IMR-90 (cell line): ENCODE measurements at regions not wholly inside any gene's neighbourhood (a gene's known extent, or its start where the extent isn't known, plus 50 kb on each side); places are given as distances from the start of the nearest gene placed in this dataset.

Experiments used
- ATAC-seq: fragments of 200-7000 bp; cut with Tn5 transposase; 2 replicates; pipeline ENCODE4 v1.9.1; 2020; ENCODE audit warnings: low read depth, mild to moderate bottlenecking, moderate library complexity
- BruUV-seq: library from RNA; stranded (reverse); fragments of 400-500 nt; replicated peaks from 2 replicates; lab custom pipeline; 2021; lab: Mats Ljungman, UMichigan
- CTCF ChIA-PET: fragments of 300-600 bp; formaldehyde crosslinking; extraction: SDS; loops from one replicate; lab custom pipeline; 2021; ENCODE audit warnings: antibody characterized with exemption; lab: Yijun Ruan, JAX
- POLR2A ChIA-PET: fragments of 300-600 bp; sonication (Branson Sonifier 250); formaldehyde crosslinking; loops from one replicate; lab custom pipeline; 2022; ENCODE audit warnings: antibody characterized with exemption; ENCODE audit not compliant: unreplicated experiment; lab: Charles Lee
- DNase-seq: peaks from one replicate; pipeline ENCODE4 v3.0.0; 2013
- H2AFZ ChIP-seq: replicated peaks from 2 replicates; pipeline ENCODE3; 2013; ENCODE audit warnings: low read length, mild to moderate bottlenecking; ENCODE audit not compliant: poor library complexity
- H2AK5ac ChIP-seq: 2 replicates; pipeline ENCODE4 v1.6.1; 2013; ENCODE audit warnings: low read depth, low read length, inconsistent platforms
- H2AK9ac ChIP-seq: replicated peaks from 2 replicates; pipeline ENCODE3; 2013; ENCODE audit warnings: mild to moderate bottlenecking, low read depth, low read length, moderate library complexity; ENCODE audit not compliant: poor library complexity
- H2BK120ac ChIP-seq: 2 replicates; pipeline ENCODE4 v1.6.1; 2013; ENCODE audit warnings: low read depth, low read length, inconsistent platforms
- H2BK15ac ChIP-seq: 3 replicates; pipeline ENCODE4 v1.6.1; 2013; ENCODE audit warnings: low read depth, low read length, inconsistent platforms
- H2BK20ac ChIP-seq: 2 replicates; pipeline ENCODE4 v1.6.1; 2013; ENCODE audit warnings: low read depth, mild to moderate bottlenecking, inconsistent platforms, low read length, moderate library complexity
- H2BK5ac ChIP-seq: 2 replicates; pipeline ENCODE4 v1.6.1; 2013; ENCODE audit warnings: mild to moderate bottlenecking, low read depth, low read length, inconsistent platforms; ENCODE audit not compliant: poor library complexity, severe bottlenecking
- H3K14ac ChIP-seq: replicated peaks from 2 replicates; pipeline ENCODE4 v1.6.1; 2013; ENCODE audit warnings: low read depth, low read length, inconsistent platforms
- H3K18ac ChIP-seq: 2 replicates; pipeline ENCODE4 v1.6.1; 2013; ENCODE audit warnings: low read depth, low read length, control low read depth
- H3K23ac ChIP-seq: 2 replicates; pipeline ENCODE4 v1.6.1; 2013; ENCODE audit warnings: low read depth, low read length, inconsistent platforms
- H3K27ac ChIP-seq: 2 replicates; pipeline ENCODE4 v1.5.1; 2013; ENCODE audit warnings: mild to moderate bottlenecking, control low read depth, low read length; ENCODE audit not compliant: insufficient read depth
- H3K27me3 ChIP-seq: 2 replicates; pipeline ENCODE4 v1.6.1; 2013; ENCODE audit warnings: low read length; ENCODE audit not compliant: control insufficient read depth, insufficient read depth
- H3K36me3 ChIP-seq: 2 replicates; pipeline ENCODE4 v1.6.1; 2013; ENCODE audit warnings: low read length, mixed read lengths; ENCODE audit not compliant: control insufficient read depth, insufficient read depth
- H3K4ac ChIP-seq: 2 replicates; pipeline ENCODE4 v1.6.1; 2013; ENCODE audit warnings: low read depth, low read length, inconsistent platforms
- H3K4me1 ChIP-seq: 2 replicates; pipeline ENCODE4 v1.6.1; 2013; ENCODE audit warnings: low read length, mixed read lengths; ENCODE audit not compliant: control insufficient read depth, insufficient read depth
- H3K4me2 ChIP-seq: 2 replicates; pipeline ENCODE4 v1.6.1; 2013; ENCODE audit warnings: low read depth, mild to moderate bottlenecking, control low read depth, low read length, moderate library complexity
- H3K4me3 ChIP-seq: 2 replicates; pipeline ENCODE4 v1.5.1; 2013; ENCODE audit warnings: low read depth, mild to moderate bottlenecking, control low read depth, low read length, moderate library complexity; ENCODE audit not compliant: insufficient read depth
- H3K56ac ChIP-seq: 2 replicates; pipeline ENCODE4 v1.6.1; 2013; ENCODE audit warnings: low read length, inconsistent platforms; ENCODE audit not compliant: insufficient read depth; ENCODE audit errors: extremely low read depth
- H3K79me1 ChIP-seq, 2 experiments: 2 replicates each; pipeline ENCODE4 v1.6.1; 2013; ENCODE audit warnings: low read length in 2 of 2, inconsistent platforms in 1 of 2, low read depth in 1 of 2
- H3K9ac ChIP-seq: 2 replicates; pipeline ENCODE4 v1.6.1; 2013; ENCODE audit warnings: low read depth, low read length, control low read depth
- H3K9me1 ChIP-seq: 2 replicates; pipeline ENCODE4 v1.6.1; 2013; ENCODE audit warnings: low read length, inconsistent platforms; ENCODE audit not compliant: insufficient read depth
- H3K9me3 ChIP-seq: 2 replicates; pipeline ENCODE4 v1.6.1; 2013; ENCODE audit warnings: low read length; ENCODE audit not compliant: control insufficient read depth, insufficient read depth
- H4K20me1 ChIP-seq: 2 replicates; pipeline ENCODE4 v1.6.1; 2013; ENCODE audit warnings: low read length, inconsistent platforms; ENCODE audit not compliant: insufficient read depth
- H4K5ac ChIP-seq: 2 replicates; pipeline ENCODE4 v1.6.1; 2013; ENCODE audit warnings: mild to moderate bottlenecking, low read depth, low read length, control low read depth
- H4K8ac ChIP-seq, 2 experiments: 2 replicates each; pipeline ENCODE4 v1.6.1; 2013; ENCODE audit warnings: low read depth in 2 of 2, low read length in 2 of 2, control low read depth in 1 of 2, inconsistent platforms in 1 of 2
- H4K91ac ChIP-seq: 2 replicates; pipeline ENCODE4 v1.6.1; 2013; ENCODE audit warnings: low read depth, low read length, inconsistent platforms; ENCODE audit not compliant: insufficient read depth
- BHLHE40 ChIP-seq: fragments of 150-350 bp; IDR thresholded peaks from 2 replicates; pipeline ENCODE4 v1.6.1; 2016; ENCODE audit warnings: mild to moderate bottlenecking, low read depth, low read length
- FOS ChIP-seq: fragments of 150-350 bp; IDR thresholded peaks from 2 replicates; pipeline ENCODE4 v1.6.1; 2016; ENCODE audit warnings: low read depth, low read length
- MAFK ChIP-seq: IDR thresholded peaks from 2 replicates; pipeline ENCODE4 v1.6.1; 2012; ENCODE audit warnings: low read depth, low read length, improper control_type of control experiment
- MAZ ChIP-seq: IDR thresholded peaks from 2 replicates; pipeline ENCODE4 v1.6.1; 2012; ENCODE audit warnings: low read depth, mild to moderate bottlenecking, low read length, improper control_type of control experiment, moderate library complexity, borderline replicate concordance
- MXI1 ChIP-seq: IDR thresholded peaks from 2 replicates; pipeline ENCODE4 v1.6.1; 2012; ENCODE audit warnings: low read depth, mild to moderate bottlenecking, low read length, moderate library complexity, borderline replicate concordance
- NFE2L2 ChIP-seq: fragments of 150-350 bp; IDR thresholded peaks from 2 replicates; pipeline ENCODE4 v1.6.1; 2016; ENCODE audit warnings: low read depth, mild to moderate bottlenecking, low read length
- POLR2A ChIP-seq: IDR thresholded peaks from 2 replicates; pipeline ENCODE4 v1.6.1; 2012; ENCODE audit warnings: mild to moderate bottlenecking, low read depth, low read length
- RAD21 ChIP-seq: IDR thresholded peaks from 2 replicates; pipeline ENCODE4 v1.6.1; 2012; ENCODE audit warnings: low read length, improper control_type of control experiment
- RCOR1 ChIP-seq: IDR thresholded peaks from 2 replicates; pipeline ENCODE4 v1.6.1; 2012; ENCODE audit warnings: mild to moderate bottlenecking, low read length, improper control_type of control experiment; ENCODE audit not compliant: insufficient replicate concordance
- RFX5 ChIP-seq: IDR thresholded peaks from 2 replicates; pipeline ENCODE4 v1.8.0; 2012; ENCODE audit warnings: low read depth, mild to moderate bottlenecking, low read length, moderate library complexity
- SMC3 ChIP-seq: fragments of 150-350 bp; IDR thresholded peaks from 2 replicates; pipeline ENCODE4 v1.6.1; 2016; ENCODE audit warnings: low read depth, mild to moderate bottlenecking, antibody characterized with exemption, low read length, moderate library complexity
- WGBS, 2 experiments: methylation state at CpG; one replicate each; pipeline versions ENCODE4 v1.1.5 to v1.1.7; 2013; ENCODE audit warnings: missing lambda C conversion rate in 2 of 2; ENCODE audit not compliant: insufficient read length in 1 of 2; ENCODE audit errors: extremely low coverage in 2 of 2; 5-methylcytosine and 5-hydroxymethylcytosine counted together
- dilution Hi-C: fragments of 300-500 bp; cut with HindIII; formaldehyde crosslinking; loops from one replicate; pipeline ENCODE4 v1.14.3; 2018; ENCODE audit warnings: low sequenced_read_pairs; ENCODE audit not compliant: unreplicated experiment
- in situ Hi-C: fragments of 300-500 bp; cut with MboI; formaldehyde crosslinking; loops from 3 replicates; pipeline ENCODE4 v1.14.3; 2019; ENCODE audit warnings: low sequenced_read_pairs, inconsistent platforms, mixed read lengths
- intact Hi-C: fragments of 100-400 bp; cut with micrococcal nuclease; formaldehyde crosslinking; loops from 2 replicates; pipeline ENCODE4 v1.10.0; 2022
- TF ChIP-seq, protein P1 (sequence below): fragments of 150-350 bp; IDR thresholded peaks from 2 replicates; pipeline ENCODE4 v1.6.1; 2016; ENCODE audit warnings: low read depth, mild to moderate bottlenecking, low read length, moderate library complexity, borderline replicate concordance
- TF ChIP-seq, protein P2 (sequence below): conservative IDR thresholded peaks from 2 replicates; pipeline ENCODE4 v1.5.1; 2012; ENCODE audit warnings: mild to moderate bottlenecking, low read depth, low read length, improper control_type of control experiment
- TF ChIP-seq, protein P3 (sequence below): fragments of 150-350 bp; IDR thresholded peaks from 2 replicates; pipeline ENCODE4 v1.6.1; 2017; ENCODE audit warnings: mild to moderate bottlenecking, antibody characterized with exemption, low read length, low read depth

DNA sequence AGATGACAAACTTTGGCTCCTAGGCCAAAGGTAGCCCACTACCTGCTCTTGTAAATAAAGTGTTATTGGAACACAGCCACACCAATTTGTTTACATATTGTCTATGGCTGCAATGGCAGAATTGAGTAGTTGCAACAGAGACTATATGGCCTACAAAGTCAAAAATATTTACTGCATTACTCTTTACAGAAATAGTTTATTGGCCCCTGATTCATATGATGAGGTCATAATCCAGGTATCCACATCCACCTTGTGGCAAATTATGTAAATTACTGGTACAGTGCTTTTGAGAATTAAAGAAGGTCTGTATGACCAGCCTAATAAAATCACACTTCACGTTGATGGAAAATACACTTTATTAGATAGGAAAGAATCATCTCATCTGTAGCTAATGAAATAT lies 337.0 kb upstream of the DDX53 start:
- Histone ChIP-seq H2BK15ac (no peak overlapping the region), H3K27me3 (no peaks in the 10 kb centered on the region), H2AK9ac (no peak overlapping the region), H2AFZ (no peak overlapping the region), H3K9ac (no peak overlapping the region), H2BK120ac (no peak overlapping the region), H3K9me3 (no peaks in the 10 kb centered on the region), H3K23ac (no peak overlapping the region), H3K27ac (no peak overlapping the region), H4K91ac (no peak overlapping the region), H3K4ac (no peak overlapping the region), H4K5ac (no peak overlapping the region), H2BK20ac (no peak overlapping the region), H3K4me2 (no peak overlapping the region), H3K4me3 (no peak overlapping the region), H4K20me1 (no peaks in the 10 kb centered on the region), H3K79me1 (no peaks in the 10 kb centered on the region), H3K56ac (no peak overlapping the region), H3K18ac (no peak overlapping the region), H3K36me3 (no peaks in the 10 kb centered on the region), H2BK5ac (no peak overlapping the region), H4K8ac (no peak overlapping the region), H3K14ac (no peak overlapping the region), H3K9me1 (no peaks in the 10 kb centered on the region), H3K4me1 (no peaks in the 10 kb centered on the region), H2AK5ac (no peak overlapping the region)
- no CpG with 5 or more reads among the region's 1 CpG for WGBS, 2 experiments
- ChIA-PET POLR2A (no interaction called here), CTCF (no interaction called here)
- intact Hi-C loops (no loop called here), dilution Hi-C loops (no loop called here), in situ Hi-C loops (no loop called here)
- BruUV-seq, result no TSS peak
- DNase-seq (no peak), ATAC-seq (no peak)
- no peak for TF ChIP-seq RFX5
- TF ChIP-seq SMC3, result no peak
- TF ChIP-seq, protein P1, sequence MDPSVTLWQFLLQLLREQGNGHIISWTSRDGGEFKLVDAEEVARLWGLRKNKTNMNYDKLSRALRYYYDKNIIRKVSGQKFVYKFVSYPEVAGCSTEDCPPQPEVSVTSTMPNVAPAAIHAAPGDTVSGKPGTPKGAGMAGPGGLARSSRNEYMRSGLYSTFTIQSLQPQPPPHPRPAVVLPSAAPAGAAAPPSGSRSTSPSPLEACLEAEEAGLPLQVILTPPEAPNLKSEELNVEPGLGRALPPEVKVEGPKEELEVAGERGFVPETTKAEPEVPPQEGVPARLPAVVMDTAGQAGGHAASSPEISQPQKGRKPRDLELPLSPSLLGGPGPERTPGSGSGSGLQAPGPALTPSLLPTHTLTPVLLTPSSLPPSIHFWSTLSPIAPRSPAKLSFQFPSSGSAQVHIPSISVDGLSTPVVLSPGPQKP, result no peak
- TF ChIP-seq NFE2L2, result no peak
- TF ChIP-seq FOS, result no peak
- TF ChIP-seq MAZ, result no peak
- TF ChIP-seq POLR2A, result no peak
- TF ChIP-seq BHLHE40, result no peak
- TF ChIP-seq, protein P2, sequence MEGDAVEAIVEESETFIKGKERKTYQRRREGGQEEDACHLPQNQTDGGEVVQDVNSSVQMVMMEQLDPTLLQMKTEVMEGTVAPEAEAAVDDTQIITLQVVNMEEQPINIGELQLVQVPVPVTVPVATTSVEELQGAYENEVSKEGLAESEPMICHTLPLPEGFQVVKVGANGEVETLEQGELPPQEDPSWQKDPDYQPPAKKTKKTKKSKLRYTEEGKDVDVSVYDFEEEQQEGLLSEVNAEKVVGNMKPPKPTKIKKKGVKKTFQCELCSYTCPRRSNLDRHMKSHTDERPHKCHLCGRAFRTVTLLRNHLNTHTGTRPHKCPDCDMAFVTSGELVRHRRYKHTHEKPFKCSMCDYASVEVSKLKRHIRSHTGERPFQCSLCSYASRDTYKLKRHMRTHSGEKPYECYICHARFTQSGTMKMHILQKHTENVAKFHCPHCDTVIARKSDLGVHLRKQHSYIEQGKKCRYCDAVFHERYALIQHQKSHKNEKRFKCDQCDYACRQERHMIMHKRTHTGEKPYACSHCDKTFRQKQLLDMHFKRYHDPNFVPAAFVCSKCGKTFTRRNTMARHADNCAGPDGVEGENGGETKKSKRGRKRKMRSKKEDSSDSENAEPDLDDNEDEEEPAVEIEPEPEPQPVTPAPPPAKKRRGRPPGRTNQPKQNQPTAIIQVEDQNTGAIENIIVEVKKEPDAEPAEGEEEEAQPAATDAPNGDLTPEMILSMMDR, result no peak
- no peak for TF ChIP-seq RAD21
- TF ChIP-seq, protein P3, sequence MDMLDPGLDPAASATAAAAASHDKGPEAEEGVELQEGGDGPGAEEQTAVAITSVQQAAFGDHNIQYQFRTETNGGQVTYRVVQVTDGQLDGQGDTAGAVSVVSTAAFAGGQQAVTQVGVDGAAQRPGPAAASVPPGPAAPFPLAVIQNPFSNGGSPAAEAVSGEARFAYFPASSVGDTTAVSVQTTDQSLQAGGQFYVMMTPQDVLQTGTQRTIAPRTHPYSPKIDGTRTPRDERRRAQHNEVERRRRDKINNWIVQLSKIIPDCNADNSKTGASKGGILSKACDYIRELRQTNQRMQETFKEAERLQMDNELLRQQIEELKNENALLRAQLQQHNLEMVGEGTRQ, result no peak
- TF ChIP-seq MXI1, result no peak
- TF ChIP-seq MAFK, result no peak
- no peak for TF ChIP-seq RCOR1
